NCI-H1694 treated with DMSO at 0.1 percent for 48 hours (cell line): ENCODE measurements at regions not wholly inside any gene's neighbourhood (a gene's known extent, or its start where the extent isn't known, plus 50 kb on each side); places are given as distances from the start of the nearest gene placed in this dataset.

Experiments used
- DNase-seq: peaks from one replicate; lab custom pipeline; 2025; lab: John Stamatoyannopoulos, UW

DNA sequence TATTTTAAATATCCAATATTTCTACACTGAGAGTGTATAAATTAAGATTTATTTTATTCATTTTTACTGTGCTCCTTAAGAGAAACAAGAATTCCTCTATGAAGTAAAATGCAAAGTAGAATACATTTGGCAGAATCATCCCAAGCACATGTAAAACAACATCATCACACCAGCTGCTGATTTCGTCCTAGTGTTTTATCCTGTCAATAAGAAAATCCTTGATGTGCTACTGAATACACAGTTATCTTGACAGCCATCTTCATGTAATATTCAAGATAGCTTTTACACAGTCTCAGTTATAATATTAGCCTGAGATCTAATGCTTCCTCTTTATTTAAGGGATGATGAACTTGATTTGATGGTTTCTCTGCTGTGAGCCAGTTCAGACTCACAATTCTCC, 282.4 kb downstream of the MZT1 start:
- DNase-seq, result no peak

DNA sequence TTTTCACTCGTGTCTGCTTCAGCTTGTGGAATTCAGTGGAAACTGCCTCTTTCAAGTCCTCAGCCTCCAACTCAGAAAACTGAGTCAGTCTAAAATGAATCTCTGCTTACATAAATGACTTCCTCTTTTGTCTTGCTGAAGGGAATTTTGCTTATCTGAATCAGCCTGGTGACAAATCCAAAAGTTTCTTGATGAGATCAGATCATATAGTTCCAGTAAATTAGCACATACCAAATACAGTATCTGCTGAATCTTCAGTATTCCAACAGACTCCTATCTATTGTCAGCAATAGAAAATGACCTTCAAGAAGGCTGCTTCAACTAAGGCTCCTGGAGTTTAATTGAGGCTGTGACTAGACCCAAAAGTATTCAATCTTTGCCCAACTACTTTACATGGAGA, 290.0 kb downstream of the MZT1 start:
- no peak for DNase-seq

DNA sequence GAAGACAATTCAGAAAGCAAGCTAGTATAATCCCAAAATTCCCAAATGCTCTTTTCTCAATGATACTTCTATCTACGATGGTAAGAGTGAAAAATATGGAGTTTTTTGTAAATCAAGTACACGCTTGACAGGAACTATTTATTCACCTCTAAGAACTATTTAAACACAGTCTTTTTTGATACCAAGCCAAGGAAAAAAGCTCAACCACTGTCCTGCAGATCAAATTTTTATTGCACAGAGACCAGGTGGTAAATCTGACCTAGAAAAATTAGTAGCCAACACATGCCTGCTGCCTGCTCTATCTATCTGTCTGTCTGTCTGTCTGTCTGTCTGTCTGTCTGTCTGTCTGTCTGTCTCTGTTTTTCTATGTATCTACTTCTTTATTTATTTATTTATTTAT, 292.2 kb downstream of the MZT1 start:
- no peak for DNase-seq

DNA sequence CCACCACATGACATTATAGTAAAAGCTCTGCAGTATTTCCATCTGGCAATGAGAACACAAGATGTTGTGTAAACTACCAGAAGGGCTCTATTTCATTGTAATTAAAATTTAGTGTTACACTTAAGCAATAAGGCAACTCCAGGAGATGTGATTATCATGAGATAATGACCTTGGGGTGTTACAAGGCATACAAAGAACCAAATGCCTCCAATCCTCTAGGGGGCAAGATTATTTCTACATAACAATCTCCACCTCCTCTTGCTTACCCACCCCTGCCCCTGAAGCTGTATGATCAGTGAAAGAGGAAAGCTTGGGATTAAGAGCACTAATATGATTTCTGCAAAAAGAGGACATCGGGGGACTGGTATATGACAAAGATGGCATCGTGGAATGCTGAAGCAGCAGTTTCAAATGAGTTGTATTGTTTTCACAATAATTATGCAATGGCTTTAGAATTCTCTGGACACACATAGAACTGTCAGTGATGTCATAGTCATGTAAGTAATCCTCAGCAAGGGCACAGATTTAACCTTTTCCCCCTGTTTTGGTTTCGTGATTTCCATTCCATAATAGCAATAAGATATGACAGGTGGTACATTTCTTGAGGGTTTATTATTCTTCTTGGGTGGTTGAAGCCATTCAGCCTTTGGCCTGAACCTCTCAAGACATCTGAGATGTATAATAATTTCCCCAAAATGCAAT, 295.3 kb downstream of the MZT1 start:
- no peak for DNase-seq

DNA sequence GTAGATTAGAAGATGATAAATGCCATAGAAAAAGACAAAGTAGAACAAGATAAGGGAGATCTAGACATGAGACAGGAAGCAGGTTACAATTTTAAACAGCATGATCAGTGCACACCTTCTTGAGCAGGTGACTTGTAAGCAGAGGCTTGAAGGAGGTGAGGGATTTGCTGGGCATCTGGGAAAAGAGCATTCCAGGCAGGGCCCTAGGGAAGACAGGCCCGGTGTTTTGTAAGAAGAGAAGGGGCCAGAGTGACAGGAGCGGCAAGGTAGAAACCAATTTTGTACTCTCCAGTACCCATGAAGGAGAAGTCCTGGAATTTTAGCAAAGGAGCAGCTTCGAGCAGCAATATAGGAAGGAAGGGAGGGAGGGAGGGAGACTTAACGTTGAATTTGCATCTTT, 296.5 kb downstream of the MZT1 start:
- no peak for DNase-seq

DNA sequence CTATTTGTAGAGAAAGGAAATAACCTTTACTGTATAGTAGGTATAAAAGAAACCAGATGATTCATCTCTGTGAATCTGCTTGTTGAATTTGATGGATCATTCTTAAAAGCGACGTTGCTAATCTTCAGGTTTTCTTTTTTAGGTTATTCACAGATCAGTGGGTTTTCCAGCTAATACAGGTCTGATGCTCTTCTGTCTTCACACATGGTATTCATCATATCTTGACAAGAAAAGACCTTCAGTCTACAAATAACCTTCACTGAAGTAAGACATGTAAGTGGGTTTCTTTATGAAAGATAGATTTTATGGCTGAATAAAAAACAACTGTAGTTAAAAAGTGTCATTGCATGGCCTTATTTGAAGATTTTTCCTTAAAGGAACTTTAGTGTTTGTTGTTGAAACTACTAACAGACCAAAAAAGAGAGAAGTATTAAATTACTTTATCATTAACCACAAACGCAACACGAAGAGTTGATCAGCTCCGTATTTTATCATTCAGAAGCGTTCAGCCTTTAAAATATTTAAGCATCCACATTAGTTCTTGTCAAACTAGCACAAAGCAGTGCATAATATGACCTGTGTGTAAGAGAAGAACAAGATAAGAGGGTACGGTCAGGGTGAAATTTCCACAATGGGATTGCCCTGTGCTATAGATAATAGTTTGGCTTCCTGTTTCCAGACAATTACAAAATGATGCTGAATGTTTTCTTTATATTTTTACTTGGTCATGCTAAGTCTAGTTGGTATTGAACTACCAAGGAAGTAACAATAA, 299.5 kb downstream of the MZT1 start:
- DNase-seq, result no peak

DNA sequence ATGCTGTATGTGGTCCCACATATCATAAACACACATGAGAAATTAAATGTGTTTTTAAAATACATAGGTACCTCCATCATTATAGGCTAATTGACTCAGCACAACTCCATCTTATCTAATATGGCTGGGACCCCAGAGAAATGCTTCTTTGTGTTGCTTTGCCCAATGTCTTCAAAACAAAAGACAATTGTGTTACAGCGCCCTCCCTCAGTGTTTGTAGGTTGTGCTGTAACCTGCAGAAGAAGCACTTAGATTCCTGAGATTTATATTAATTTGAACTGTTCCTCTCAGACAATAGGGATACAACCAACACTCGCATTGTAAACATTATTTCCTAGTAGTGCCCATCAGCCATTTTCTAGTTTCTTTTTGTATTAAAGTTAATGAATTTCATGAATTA, 303.4 kb downstream of the MZT1 start:
- no peak for DNase-seq

DNA sequence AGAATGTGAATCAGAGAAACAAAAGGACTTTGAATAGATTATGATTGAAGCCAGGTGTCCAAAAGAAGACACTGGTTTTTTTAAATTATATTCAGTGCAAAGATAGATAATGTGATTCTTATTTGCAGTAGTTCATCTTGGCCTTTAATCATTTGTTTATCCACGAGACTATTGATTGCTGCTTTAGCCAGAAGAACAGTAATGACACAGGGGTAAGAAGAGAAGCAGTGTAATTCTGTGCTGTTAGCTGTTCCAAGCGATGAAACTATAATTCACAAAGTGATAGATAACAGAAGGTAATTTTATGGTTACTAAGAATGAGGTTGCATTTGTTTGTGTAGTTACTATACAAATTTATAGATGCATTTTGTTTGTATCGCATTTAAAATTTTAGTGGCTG, 311.6 kb downstream of the MZT1 start:
- no peak for DNase-seq

DNA sequence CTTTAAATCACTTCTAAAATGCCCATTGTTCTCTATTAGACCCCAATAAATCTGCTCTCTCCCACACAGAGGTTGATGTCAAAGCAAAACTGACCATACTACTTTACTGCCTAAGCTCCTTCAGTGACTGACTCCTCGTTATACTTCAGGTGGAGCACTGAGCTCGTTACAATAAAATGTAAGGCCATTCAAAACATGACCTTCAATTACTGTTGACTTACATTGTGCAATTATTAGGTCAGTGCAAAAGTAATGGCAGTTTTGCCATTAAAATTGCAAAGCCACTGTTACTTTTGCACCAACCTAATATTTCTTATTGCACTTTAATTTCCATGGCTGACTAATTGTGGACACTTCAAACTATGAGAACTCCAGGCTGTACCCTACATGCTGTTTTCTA, 314.9 kb downstream of the MZT1 start:
- DNase-seq, result no peak

DNA sequence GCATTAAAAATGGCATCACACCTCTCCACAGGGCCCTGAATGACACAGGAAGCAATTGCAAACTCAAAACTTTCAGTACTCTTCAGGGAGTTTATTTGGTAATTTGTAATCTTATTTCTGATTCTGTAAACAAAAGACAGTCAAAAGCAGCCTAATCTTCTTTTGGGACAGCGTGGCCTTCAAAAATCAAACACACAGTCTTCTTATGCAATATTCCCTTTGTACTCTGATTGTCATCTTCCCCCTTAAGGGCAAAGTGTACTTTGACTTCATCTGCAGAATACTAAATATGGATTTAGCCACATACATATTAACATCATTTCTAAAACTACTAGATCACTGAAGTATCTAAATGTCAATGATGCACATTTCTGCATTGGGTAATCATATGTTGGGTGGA, 322.0 kb downstream of the MZT1 start:
- DNase-seq, result no peak

DNA sequence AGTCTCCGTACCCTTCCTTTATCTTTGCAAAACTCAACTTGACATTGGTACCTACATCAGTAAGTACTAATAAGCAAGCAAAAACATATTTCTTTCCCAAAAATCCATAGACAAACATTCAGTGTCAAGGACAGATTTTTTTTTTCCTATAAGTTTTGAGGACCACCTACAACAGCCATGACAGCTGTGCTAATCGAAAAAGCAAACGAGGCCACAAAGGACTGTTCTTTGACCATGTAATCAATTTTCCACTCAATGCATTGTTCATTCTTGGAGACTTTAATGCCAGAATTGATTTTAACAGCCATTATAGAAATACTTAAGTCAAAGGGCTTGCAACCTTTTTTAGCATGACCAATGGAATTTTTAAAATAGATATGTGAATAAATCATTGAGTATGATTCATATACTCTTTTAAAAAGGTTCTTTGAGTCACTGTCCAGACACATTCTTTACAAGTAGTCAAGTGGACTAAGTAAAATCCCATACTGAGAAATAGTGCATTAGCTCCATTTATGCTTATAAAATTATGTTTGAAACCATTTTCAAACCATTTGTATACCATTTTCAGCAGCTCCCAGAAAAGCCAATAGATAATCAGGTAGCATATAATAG, 323.9 kb downstream of the MZT1 start:
- no peak for DNase-seq

DNA sequence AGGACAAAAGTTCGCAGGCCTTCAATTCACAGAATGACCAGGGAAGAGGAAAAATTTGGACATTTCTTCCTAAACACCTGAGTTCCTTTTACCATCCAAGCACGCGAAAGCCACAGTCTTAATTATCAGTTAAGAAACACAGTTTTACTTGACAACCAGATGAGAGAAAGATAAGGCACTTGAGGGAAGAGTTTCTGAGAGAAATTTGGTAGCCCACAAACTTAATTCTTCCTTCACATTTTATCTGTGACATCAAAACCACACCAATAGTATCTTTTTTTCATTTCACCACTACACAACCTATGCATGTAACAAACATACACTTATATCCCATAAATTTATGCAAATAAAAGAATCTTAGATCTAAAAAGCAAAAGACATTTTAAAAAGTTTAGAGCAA, 326.6 kb downstream of the MZT1 start:
- DNase-seq, result no peak

DNA sequence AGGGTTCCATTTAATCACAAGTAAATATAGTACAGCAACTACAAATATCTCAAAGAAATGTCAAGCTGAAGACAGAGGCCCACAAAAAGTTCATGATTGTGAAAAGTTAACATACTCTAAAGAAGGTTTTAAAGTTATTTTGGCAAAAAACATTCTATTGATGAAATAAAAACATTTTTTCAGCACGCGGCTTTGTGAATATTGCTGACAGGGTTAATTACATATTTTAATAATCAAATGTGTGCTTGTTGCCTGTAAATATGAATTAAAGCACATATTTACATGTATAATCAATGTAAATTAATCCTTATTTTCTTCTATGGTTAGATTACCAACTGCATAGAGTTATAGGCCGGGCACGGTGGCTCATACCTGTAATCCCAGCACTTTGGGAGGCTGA, 328.1 kb downstream of the MZT1 start:
- DNase-seq, result no peak

DNA sequence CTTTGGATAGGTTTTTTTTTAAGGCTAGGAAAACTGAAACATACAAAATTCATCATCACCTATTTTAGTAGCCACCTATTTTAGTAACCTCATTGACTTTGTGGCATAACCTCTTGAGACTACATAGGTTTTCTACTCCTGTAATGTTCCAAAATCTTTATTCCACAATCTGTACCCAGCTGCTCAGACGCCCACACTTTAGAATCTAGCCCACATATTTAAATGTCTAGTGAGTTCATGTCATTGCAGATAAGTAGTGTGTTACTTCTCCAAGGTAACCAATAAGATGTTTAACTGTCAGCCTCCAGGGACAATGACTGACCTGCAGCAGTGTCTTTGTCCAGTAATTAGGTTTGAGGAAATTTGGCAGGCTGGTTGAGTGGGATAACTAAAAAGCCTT, 330.2 kb downstream of the MZT1 start:
- DNase-seq, result no peak

DNA sequence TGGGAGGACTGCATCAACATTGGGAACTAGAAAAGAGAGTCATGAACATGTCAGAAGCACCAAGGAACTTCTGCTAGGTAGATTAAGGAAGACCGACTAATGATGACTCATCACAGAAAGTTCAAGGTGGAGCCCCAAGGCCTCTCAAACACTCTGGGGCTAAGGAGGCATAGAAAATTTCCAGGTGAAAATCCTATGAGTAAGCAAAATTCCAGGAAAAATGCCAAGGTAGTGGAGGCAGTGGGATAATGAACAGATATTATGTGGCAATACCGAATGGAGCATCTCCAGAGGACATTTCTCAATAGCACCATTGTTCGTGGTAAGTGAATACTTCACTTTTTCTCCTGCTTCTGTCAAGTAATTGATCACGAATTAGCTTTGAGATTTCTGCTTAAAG, 336.5 kb downstream of the MZT1 start:
- DNase-seq, result no peak

DNA sequence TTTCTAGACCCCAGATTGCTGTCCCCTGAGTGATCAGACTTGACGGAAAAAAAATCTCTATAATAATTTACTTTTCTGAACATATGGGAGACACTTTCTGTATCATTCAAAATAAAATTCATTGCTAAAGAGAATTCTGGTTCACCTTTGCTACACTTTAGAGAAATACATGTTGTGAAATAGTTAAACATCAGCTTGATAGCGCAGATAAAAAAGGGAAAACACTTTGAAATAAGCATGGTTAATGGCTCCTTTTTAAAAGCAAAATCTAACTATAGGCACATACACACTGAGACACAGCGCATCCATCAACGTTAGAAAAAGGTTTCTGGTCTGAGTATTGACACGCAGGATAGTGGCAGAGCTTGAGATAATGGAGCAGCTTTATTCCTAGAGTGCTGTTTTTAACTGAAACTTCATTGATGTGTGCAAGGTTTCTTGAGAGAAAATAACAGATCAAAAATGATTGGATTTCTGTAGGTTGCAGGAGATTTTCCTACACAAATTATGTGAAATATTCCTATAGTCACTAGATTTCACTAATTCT, 341.2 kb downstream of the MZT1 start:
- no peak for DNase-seq

DNA sequence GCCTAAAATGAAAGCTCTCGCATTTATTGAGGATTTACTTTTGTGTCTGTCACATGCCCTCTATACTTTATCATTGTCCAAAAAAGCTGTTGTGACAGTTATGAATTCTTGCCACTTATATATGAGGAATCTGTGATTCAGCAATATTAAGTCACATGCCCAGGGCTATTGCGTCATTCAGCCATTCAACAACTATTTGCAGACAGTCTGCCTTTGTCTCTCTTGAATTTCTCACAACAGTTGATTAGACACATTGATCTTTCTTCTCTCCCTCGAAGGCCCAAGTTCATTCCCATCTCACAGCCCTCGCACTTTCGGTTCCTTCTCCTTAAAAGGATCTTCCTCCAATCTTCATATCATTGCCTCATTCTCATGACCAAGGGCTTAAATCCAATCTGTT, 342.6 kb downstream of the MZT1 start:
- DNase-seq, result no peak

DNA sequence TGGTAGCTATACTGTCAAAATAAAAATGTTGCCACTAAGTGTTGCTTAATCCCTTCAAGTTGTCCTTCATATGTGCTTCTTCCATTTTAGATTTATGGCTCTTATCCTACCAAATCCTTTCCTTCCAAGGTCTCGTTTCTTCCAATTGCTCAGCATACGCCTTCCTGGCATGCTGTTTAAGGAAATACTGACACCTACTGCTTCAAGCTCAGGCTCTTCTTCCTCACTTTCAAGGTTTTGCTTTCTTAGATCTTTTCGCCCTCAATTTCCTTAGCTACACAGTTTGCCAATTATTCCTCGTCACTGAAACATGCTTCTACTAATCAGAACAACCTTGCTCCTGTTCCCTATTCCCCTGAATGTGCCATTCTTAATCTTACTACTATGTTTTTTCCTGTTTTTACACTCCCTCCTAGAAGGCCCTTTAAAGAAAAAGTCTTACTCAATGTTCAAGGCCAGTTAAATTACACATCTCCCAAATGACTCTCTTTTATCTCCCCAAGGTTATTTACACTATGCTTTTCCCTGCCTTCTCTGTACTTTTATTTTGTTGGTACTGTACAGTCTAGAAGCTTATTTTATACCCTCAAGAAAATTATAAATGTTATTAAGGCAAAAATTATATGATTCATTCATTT, 343.1 kb downstream of the MZT1 start:
- no peak for DNase-seq

DNA sequence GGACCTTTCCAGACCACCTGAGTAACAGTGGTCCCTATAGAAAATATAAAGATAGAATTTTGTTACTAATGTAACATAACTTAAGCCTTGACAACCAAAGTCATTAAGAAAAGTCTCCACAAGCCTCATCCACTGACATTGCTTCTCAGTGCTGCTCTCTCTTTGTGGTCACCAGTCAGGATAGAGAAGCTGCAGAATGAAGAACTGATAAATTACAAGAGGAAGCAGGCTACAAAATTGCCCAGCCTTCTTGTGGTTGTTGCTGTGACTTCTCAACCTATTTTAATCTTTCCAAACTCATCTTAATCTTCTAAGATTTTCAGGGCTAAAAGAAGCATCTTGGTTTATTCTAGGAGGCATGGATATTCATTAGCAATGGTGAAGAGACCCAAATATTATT, 343.8 kb downstream of the MZT1 start:
- no peak for DNase-seq

DNA sequence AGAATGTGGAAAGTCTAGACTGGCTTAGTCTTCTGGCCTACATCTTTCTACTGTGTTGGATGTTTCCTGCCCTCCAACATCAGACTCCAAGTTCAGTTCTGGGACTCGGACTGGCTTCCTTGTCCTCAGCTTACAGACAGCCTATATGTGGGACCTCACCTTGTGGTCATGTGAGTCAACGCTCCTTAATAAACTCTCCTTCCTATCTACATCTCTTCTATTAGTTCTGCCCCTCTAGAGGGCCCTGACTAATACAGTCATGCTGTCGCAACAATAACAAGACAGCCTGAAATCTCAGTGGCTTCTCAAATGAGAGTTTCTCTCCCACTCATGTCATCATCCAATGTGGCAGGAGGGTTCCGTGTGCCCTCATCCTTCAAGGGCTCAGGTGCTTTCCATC, 347.8 kb downstream of the MZT1 start:
- no peak for DNase-seq

DNA sequence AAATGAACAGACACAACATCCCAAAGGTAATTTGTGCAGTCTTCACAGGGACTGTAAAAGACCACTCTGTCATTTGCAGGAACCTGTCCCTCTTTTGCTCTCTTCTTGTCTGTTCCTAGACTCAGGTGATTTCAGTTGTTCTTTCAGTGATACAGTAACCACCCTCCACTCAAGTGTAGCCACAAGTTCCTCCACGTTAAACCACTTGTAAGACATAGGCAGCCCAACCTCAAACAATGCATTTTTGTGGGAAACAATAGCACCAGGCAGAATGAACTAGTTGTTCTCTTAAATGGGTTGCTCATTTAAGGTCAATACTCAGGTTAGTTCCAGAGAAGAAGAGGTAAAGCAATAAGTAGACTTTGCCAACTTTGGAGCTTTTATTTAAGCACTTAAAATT, 359.4 kb downstream of the MZT1 start:
- no peak for DNase-seq

DNA sequence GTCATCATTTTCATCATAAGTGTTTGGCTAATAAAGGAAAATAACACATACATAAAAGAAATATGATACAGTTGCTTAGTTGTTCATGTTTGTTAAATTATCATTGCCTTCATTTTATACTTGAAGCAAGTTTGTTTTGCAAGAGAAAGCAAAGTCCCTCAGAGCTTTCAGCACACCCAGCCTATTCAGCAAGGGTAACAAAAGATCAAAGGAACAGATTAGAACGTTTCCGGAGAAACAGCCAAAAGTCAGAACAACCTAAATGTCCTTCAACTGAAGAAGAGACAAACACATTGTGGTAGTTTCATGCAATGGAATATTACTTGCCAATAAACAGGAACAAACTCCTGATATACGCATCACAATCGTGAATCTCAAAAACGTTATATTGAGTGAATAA, 380.7 kb downstream of the MZT1 start:
- DNase-seq, result no peak

DNA sequence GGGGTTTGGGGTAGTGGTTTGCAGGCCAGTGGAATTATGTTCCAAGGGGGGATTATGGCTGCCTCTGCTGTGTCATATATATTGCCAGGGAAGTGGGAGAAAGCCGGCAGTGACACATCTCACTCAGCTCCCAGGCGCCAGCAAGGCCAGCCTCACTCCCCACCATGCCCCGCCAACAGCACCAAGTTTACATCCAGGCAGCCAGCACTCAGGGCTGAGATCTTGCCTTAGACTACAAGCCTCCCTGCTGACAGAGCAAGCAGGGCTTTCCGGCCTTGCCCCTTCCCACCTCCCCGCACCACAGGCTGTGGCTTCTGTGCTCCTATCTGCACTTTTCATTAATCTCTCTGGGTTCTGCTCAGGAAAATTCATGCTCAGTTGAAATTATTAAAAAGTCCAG, 385.1 kb downstream of the MZT1 start:
- DNase-seq, result no peak
